Fibroblast of villous mesenchyme (primary cell): ENCODE measurements at regions not wholly inside any gene's neighbourhood (a gene's known extent, or its start where the extent isn't known, plus 50 kb on each side); places are given as distances from the start of the nearest gene placed in this dataset.

ENCODE experiments used
- DNase-seq: peaks from one replicate; pipeline ENCODE4 v3.0.0-alpha.2; 2010; ENCODE audit warnings: low read depth
- H3K4me3 ChIP-seq: 2 replicates; pipeline ENCODE4 v1.5.1; 2011; ENCODE audit warnings: low read depth, mild to moderate bottlenecking, low read length
- TF ChIP-seq, protein P1 (sequence below): IDR thresholded peaks from 2 replicates; pipeline ENCODE4 v1.5.1; 2012; ENCODE audit warnings: low read depth, mild to moderate bottlenecking, low read length; ENCODE audit not compliant: insufficient read depth

DNA sequence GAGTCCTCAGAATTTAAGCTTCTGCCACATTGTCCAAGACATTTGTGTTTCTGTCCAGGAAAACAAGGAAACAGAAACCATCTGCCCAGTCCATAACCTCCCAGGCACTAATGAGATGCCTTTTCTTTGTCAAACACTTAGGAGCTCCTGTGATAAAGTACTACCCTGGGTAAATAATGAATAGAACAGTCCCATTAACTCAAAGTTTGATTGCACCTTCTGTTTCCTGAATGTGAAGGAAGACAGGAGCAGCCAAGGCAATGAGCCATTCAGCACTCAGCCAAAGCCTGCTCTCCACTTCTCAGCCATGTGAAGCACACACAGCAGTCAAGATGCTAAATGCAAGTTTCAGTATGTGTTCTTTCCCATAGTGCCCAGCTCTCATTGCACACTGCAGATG lies 199.8 kb downstream of the SEC16B start:
- no peak overlapping the region for H3K4me3 ChIP-seq
- TF ChIP-seq, protein P1, sequence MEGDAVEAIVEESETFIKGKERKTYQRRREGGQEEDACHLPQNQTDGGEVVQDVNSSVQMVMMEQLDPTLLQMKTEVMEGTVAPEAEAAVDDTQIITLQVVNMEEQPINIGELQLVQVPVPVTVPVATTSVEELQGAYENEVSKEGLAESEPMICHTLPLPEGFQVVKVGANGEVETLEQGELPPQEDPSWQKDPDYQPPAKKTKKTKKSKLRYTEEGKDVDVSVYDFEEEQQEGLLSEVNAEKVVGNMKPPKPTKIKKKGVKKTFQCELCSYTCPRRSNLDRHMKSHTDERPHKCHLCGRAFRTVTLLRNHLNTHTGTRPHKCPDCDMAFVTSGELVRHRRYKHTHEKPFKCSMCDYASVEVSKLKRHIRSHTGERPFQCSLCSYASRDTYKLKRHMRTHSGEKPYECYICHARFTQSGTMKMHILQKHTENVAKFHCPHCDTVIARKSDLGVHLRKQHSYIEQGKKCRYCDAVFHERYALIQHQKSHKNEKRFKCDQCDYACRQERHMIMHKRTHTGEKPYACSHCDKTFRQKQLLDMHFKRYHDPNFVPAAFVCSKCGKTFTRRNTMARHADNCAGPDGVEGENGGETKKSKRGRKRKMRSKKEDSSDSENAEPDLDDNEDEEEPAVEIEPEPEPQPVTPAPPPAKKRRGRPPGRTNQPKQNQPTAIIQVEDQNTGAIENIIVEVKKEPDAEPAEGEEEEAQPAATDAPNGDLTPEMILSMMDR, result no peak
- DNase-seq, result no peak

DNA sequence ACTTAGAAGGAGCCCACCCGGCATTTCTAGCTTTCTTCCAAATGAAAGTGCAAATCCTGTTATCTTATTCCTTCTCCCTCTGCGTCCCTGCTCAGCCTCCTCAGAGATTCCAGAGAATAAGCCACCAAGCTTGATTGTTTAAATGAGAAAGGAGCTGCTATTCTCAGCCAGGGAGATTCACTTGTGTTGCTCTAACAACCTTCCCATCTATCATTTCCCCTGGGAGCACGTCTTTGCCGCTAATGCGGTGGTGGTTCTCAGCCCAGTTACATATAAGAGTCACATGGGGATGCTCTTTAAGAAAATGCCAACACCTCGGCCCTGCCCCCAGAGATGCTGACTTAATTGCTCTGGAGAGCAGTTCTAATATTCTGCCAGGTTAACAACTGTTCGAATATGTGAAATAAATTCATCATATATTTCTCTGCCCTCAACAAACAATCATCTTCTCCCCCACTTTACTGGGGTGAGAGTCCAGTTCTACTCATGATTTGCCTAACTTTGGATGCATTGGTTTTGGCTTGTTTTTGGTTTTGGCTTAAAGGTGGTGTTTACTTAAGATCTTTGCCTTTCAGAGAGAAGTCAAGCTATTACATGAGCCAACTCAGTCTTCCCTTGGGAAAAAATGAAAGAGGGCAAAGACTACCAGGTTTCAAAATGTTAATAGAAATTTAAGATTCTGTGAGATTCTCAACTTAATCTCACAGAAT lies 213.9 kb downstream of the SEC16B start:
- TF ChIP-seq, protein P1, result no peak
- no peak overlapping the region for H3K4me3 ChIP-seq
- no peak for DNase-seq

DNA sequence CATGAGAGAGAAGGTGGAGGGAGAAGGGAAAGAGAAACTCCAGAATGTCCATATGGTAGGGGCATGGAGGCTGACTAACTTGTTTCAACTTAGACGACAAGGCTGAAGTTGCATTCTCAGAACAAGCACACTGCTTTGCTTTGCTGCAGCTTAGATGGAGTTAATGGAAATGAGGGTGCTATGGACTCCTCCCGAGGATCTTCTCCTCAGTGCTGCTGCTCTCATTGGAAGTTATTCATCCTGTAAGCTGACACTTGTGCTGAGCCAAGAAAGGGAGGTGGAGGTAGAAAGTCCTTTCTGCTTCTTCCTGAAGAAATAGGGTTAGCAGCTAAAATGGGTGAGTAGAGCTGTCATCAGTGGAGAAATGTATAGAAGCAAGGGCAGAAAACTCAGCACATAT lies 215.3 kb downstream of the SEC16B start:
- DNase-seq, result no peak
- TF ChIP-seq, protein P1, result no peak
- H3K4me3 ChIP-seq, result no peak overlapping the region

DNA sequence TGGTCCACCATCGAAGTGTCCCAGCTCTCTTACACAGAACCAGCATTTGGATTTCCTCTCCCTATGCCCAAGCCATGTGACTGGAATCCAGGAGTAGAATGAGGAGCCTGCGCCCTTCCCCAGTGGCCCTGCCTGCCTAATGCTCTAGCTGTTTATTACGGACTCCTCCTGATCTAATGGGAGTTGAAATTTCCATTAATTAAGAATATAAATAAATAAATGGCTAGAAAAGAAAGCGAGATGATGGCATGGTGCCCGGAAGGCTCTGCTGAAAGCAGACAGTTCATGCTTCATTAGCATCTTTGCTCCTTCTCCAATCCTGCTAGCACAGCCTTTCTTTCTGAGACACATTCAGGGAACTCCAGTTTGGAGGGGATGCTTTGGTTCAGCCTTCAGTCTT lies 216.2 kb downstream of the SEC16B start:
- TF ChIP-seq, protein P1, result no peak
- no peak overlapping the region for H3K4me3 ChIP-seq
- no peak for DNase-seq

GRCh38 chr1:177748080-177748801 lies 221.6 kb downstream of the SEC16B start:
- TF ChIP-seq, protein P1, result no peak
- no peak overlapping the region for H3K4me3 ChIP-seq
- DNase-seq, result no peak

DNA sequence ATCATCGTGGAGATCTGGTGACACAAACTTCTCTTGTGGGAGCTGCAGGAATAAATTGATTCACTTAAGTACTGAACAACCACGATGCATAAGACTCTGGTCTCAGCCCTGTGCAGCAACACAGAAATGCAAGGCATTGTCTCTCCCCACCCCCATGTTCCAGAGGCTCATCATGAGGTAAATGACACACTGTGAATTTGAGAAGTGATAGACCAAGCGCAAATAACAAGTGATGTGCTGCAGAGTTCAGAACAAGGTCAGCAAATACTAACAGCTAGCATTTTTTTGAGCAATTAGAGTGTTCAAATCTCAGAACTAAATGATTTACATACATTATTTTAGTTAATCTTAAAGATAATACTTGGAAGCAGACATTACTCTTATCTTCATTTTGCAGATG lies 223.7 kb downstream of the SEC16B start:
- no peak overlapping the region for H3K4me3 ChIP-seq
- DNase-seq, result no peak
- TF ChIP-seq, protein P1, result no peak
